ENCODE measurements at regions not wholly inside any gene's neighbourhood (a gene's known extent, or its start where the extent isn't known, plus 50 kb on each side); places are given as distances from the start of the nearest gene placed in this dataset.

GRCh38 chrX:40514376-40514775 is 66.4 kb upstream of the ATP6AP2 start:
- TF ChIP-seq, protein P1, sequence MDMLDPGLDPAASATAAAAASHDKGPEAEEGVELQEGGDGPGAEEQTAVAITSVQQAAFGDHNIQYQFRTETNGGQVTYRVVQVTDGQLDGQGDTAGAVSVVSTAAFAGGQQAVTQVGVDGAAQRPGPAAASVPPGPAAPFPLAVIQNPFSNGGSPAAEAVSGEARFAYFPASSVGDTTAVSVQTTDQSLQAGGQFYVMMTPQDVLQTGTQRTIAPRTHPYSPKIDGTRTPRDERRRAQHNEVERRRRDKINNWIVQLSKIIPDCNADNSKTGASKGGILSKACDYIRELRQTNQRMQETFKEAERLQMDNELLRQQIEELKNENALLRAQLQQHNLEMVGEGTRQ (IDR thresholded peaks at IDR 0.05; ENCODE audit: borderline replicate concordance, low read depth, low read length): no peak
- TF ChIP-seq, protein P2, sequence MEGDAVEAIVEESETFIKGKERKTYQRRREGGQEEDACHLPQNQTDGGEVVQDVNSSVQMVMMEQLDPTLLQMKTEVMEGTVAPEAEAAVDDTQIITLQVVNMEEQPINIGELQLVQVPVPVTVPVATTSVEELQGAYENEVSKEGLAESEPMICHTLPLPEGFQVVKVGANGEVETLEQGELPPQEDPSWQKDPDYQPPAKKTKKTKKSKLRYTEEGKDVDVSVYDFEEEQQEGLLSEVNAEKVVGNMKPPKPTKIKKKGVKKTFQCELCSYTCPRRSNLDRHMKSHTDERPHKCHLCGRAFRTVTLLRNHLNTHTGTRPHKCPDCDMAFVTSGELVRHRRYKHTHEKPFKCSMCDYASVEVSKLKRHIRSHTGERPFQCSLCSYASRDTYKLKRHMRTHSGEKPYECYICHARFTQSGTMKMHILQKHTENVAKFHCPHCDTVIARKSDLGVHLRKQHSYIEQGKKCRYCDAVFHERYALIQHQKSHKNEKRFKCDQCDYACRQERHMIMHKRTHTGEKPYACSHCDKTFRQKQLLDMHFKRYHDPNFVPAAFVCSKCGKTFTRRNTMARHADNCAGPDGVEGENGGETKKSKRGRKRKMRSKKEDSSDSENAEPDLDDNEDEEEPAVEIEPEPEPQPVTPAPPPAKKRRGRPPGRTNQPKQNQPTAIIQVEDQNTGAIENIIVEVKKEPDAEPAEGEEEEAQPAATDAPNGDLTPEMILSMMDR (IDR thresholded peaks at IDR 0.05): no peak
- TF ChIP-seq REST (IDR thresholded peaks at IDR 0.05; ENCODE audit: low read depth, low read length) (no peak), JUND (IDR thresholded peaks at IDR 0.05) (no peak), GABPA (IDR thresholded peaks at IDR 0.05; ENCODE audit: low read depth) (no peak), POLR2AphosphoS5 (IDR thresholded peaks at IDR 0.05; ENCODE audit: low read depth, low read length) (no peak), CHD2 (IDR thresholded peaks at IDR 0.05; ENCODE audit: low read length, partially characterized antibody) (no peak), SMC3 (IDR thresholded peaks at IDR 0.05; ENCODE audit: low read depth, low read length) (no peak), MAX (IDR thresholded peaks at IDR 0.05; ENCODE audit: low read depth) (no peak), ELF1 (IDR thresholded peaks at IDR 0.05) (no peak), FOSL2 (IDR thresholded peaks at IDR 0.05; ENCODE audit: borderline replicate concordance, low read depth) (no peak), EZH2phosphoT487 (IDR thresholded peaks at IDR 0.05; ENCODE audit: borderline replicate concordance, low read depth) (no peak), NRF1 (IDR thresholded peaks at IDR 0.05; ENCODE audit: low read depth, low read length) (no peak)

All from SK-N-SH (cell line).